ENCODE measurements at regions not wholly inside any gene's neighbourhood (a gene's known extent, or its start where the extent isn't known, plus 50 kb on each side); places are given as distances from the start of the nearest gene placed in this dataset.

GRCh38 chr4:178671766-178672165 is 1229.5 kb upstream of the AGA start:
- Histone ChIP-seq H3K9ac (ENCODE audit: control insufficient read depth, insufficient read depth, low read length) (no peak overlapping the region), H4K20me1 (ENCODE audit: control insufficient read depth, insufficient read depth) (no peaks in the 10 kb centered on the region), H3K79me2 (ENCODE audit: control insufficient read depth, insufficient read depth, low read length) (no peaks in the 10 kb centered on the region), H3K36me3 (ENCODE audit: control insufficient read depth in 2 of 2, insufficient read depth in 2 of 2, low read length in 1 of 2) (no peaks in the 10 kb centered on the region), H3K4me1 (ENCODE audit: control insufficient read depth, insufficient read depth, low read length) (no peaks in the 10 kb centered on the region), H3K9me3 (replicated peaks; ENCODE audit: control insufficient read depth, insufficient read depth, low read length) (no peaks in the 10 kb centered on the region), H3K27ac (ENCODE audit: control insufficient read depth, insufficient read depth) (no peak overlapping the region), H3K27me3 (replicated peaks in 1 of 2; ENCODE audit: control insufficient read depth in 2 of 2, insufficient read depth in 2 of 2, low read length in 1 of 2) (no peaks in the 10 kb centered on the region), H3K4me3 (no peak overlapping the region), H2AFZ (ENCODE audit: control insufficient read depth, low read depth, low read length) (no peak overlapping the region), H3K4me2 (ENCODE audit: control insufficient read depth, insufficient read depth) (no peak overlapping the region)
- no peak for FAIRE-seq
- POLR2A ChIA-PET, result no interaction called here
- no peak for ATAC-seq
- no peak for DNase-seq (ENCODE audit: low read depth, low spot score)
- intact Hi-C loops (cut with micrococcal nuclease; ENCODE audit: unreplicated experiment), result no loop called here
- in situ Hi-C loops (cut with MboI), result no loop called here
- 23% methylated on average over 4 of the region's 4 CpGs for WGBS (ENCODE audit: insufficient coverage, insufficient replicate concordance, low lambda C conversion rate, missing lambda C conversion rate)
- no TSS peak for BruUV-seq (replicated peaks)
- RAD21 ChIA-PET (ENCODE audit: unreplicated experiment), result no interaction called here
- CTCF ChIA-PET, result interaction anchor here (0.8 kb wide), 1 partner anchor 68 kb away, joined by 5 read pairs; no protein-coding TSS in a partner anchor
- SMC1A ChIA-PET (ENCODE audit: uncharacterized antibody, unreplicated experiment), result no interaction called here
- TF ChIP-seq RAD51 (IDR thresholded peaks at IDR 0.05), result no peak
- TF ChIP-seq POLR2A (IDR thresholded peaks at IDR 0.05; ENCODE audit: low read depth, low read length), result no peak
- TF ChIP-seq ZNF217 (IDR thresholded peaks at IDR 0.05), result no peak
- TF ChIP-seq, protein P1, sequence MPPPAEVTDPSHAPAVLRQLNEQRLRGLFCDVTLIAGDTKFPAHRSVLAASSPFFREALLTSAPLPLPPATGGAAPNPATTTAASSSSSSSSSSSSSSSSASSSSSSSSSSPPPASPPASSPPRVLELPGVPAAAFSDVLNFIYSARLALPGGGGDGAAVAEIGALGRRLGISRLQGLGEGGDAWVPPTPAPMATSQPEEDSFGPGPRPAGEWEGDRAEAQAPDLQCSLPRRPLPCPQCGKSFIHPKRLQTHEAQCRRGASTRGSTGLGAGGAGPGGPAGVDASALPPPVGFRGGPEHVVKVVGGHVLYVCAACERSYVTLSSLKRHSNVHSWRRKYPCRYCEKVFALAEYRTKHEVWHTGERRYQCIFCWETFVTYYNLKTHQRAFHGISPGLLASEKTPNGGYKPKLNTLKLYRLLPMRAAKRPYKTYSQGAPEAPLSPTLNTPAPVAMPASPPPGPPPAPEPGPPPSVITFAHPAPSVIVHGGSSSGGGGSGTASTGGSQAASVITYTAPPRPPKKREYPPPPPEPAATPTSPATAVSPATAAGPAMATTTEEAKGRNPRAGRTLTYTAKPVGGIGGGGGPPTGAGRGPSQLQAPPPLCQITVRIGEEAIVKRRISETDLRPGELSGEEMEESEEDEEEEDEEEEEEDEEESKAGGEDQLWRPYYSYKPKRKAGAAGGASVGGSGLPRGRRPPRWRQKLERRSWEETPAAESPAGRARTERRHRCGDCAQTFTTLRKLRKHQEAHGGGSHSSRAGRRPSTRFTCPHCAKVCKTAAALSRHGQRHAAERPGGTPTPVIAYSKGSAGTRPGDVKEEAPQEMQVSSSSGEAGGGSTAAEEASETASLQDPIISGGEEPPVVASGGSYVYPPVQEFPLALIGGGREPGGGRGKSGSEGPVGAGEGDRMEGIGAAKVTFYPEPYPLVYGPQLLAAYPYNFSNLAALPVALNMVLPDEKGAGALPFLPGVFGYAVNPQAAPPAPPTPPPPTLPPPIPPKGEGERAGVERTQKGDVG (CRISPR knock-in tag; IDR thresholded peaks at IDR 0.05), result no peak
- no peak for TF ChIP-seq TARDBP (IDR thresholded peaks at IDR 0.05; ENCODE audit: borderline replicate concordance)
- TF ChIP-seq ESRRA (IDR thresholded peaks at IDR 0.05; ENCODE audit: low read length), result no peak
- TF ChIP-seq, protein P2, sequence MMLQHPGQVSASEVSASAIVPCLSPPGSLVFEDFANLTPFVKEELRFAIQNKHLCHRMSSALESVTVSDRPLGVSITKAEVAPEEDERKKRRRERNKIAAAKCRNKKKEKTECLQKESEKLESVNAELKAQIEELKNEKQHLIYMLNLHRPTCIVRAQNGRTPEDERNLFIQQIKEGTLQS (IDR thresholded peaks at IDR 0.05; ENCODE audit: borderline replicate concordance, extremely low read depth, low read depth, low read length), result no peak
- TF ChIP-seq IRF4 (IDR thresholded peaks at IDR 0.05; ENCODE audit: low read depth, low read length), result no peak
- no peak for TF ChIP-seq ZNF622 (IDR thresholded peaks at IDR 0.05)
- TF ChIP-seq CBX3 (IDR thresholded peaks at IDR 0.05; ENCODE audit: borderline replicate concordance, low read depth), result no peak
- TF ChIP-seq CREM (IDR thresholded peaks at IDR 0.05; ENCODE audit: low read depth), result no peak
- no peak for TF ChIP-seq NRF1 (conservative IDR thresholded peaks at IDR 0.05; ENCODE audit: low read depth, low read length)

Data from GM12878 (cell line).